Neural progenitor cell (in vitro differentiated cells): ENCODE measurements at regions not wholly inside any gene's neighbourhood (a gene's known extent, or its start where the extent isn't known, plus 50 kb on each side); places are given as distances from the start of the nearest gene placed in this dataset.

Experiments
- DNase-seq: peaks from one replicate; pipeline ENCODE4 v3.0.0-alpha.2; 2016; ENCODE audit warnings: low spot score
- H2AFZ ChIP-seq: fragments of 200-600 bp; sonication (generic); replicated peaks from 2 replicates; pipeline ENCODE4 v1.6.1; 2016; ENCODE audit warnings: antibody characterized with exemption
- H3F3A ChIP-seq: fragments of 200-600 bp; sonication (generic); 2 replicates; pipeline ENCODE4 v1.6.1; 2016; ENCODE audit warnings: antibody characterized with exemption, low read depth
- H3K27ac ChIP-seq: fragments of 200-600 bp; sonication (generic); 2 replicates; pipeline ENCODE4 v1.5.1; 2016; ENCODE audit warnings: mild to moderate bottlenecking
- H3K27me3 ChIP-seq: fragments of 200-600 bp; sonication (generic); 2 replicates; pipeline ENCODE4 v1.6.1; 2016; ENCODE audit warnings: mild to moderate bottlenecking, moderate library complexity
- H3K36me3 ChIP-seq: fragments of 200-600 bp; sonication (generic); 2 replicates; pipeline ENCODE4 v1.5.1; 2016
- H3K4me1 ChIP-seq: fragments of 200-600 bp; sonication (generic); 2 replicates; pipeline ENCODE4 v1.6.1; 2016; ENCODE audit warnings: mixed run types
- H3K4me2 ChIP-seq: fragments of 200-600 bp; sonication (generic); 2 replicates; pipeline ENCODE4 v1.6.1; 2016
- H3K4me3 ChIP-seq: fragments of 200-600 bp; sonication (generic); 2 replicates; pipeline ENCODE4 v1.5.1; 2016
- H3K79me2 ChIP-seq: fragments of 200-600 bp; sonication (generic); 2 replicates; pipeline ENCODE4 v1.6.1; 2016; ENCODE audit warnings: low read depth
- H3K9ac ChIP-seq: fragments of 200-600 bp; sonication (generic); 2 replicates; pipeline ENCODE4 v1.6.1; 2016
- H3K9me3 ChIP-seq: fragments of 200-600 bp; sonication (generic); 2 replicates; pipeline ENCODE4 v1.5.1; 2016; ENCODE audit warnings: low read depth
- H4K20me1 ChIP-seq: fragments of 200-600 bp; sonication (generic); 2 replicates; pipeline ENCODE4 v1.6.1; 2016; ENCODE audit warnings: low read depth
- H3K27ac Mint-ChIP-seq: 3 replicates; pipeline ENCODE4 v1.8.0; 2021; ENCODE audit warnings: mixed read lengths
- H3K27me3 Mint-ChIP-seq: 2 replicates; pipeline ENCODE4 v1.8.0; 2022; ENCODE audit warnings: low read depth, mild to moderate bottlenecking, inconsistent platforms, moderate library complexity, mixed read lengths; ENCODE audit not compliant: insufficient read depth
- H3K36me3 Mint-ChIP-seq: 3 replicates; pipeline ENCODE4 v1.8.0; 2021; ENCODE audit warnings: mixed read lengths
- H3K4me1 Mint-ChIP-seq: 3 replicates; pipeline ENCODE4 v1.8.0; 2021; ENCODE audit warnings: mixed read lengths
- H3K4me3 Mint-ChIP-seq: 3 replicates; pipeline ENCODE4 v1.8.0; 2021; ENCODE audit warnings: mild to moderate bottlenecking, moderate library complexity, mixed read lengths
- H3K9me3 Mint-ChIP-seq: 3 replicates; pipeline ENCODE4 v1.8.0; 2020; ENCODE audit warnings: mixed read lengths
- EZH2 ChIP-seq: fragments of 200-600 bp; sonication (generic); IDR thresholded peaks from 2 replicates; pipeline ENCODE4 v1.6.1; 2017; ENCODE audit warnings: antibody characterized with exemption, mild to moderate bottlenecking, moderate library complexity
- EZH2phosphoT487 ChIP-seq: fragments of 200-600 bp; sonication (generic); IDR thresholded peaks from 2 replicates; pipeline ENCODE4 v1.6.1; 2017; ENCODE audit warnings: antibody characterized with exemption
- TF ChIP-seq, protein P1 (sequence below): fragments of 200-600 bp; sonication (generic); IDR thresholded peaks from 2 replicates; pipeline ENCODE4 v1.5.1; 2017; ENCODE audit warnings: antibody characterized with exemption, mild to moderate bottlenecking

DNA sequence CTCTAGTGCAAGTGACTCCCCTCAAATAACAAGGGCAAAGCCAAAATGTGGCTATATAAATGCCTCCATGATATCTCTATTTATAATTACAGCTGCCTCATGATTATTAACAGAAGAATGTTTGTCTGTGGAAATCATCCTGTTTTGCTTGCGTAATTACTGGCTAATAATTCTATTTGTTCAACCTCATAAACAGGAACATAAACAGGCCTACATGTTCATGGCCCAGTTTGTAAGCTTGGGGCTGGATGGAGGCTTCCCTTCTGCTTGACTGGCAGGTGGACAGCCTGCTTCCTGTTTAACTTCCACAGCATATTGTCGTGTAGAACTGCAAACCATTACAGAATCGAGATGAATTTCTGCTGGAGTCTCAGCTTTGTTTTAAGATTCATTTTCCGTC lies 766.0 kb upstream of the MAP3K7 start:
- no peaks in the 10 kb centered on the region for H3K27me3 ChIP-seq
- H3K4me3 Mint-ChIP-seq = no peak overlapping the region
- no peaks in the 10 kb centered on the region for H3K4me1 Mint-ChIP-seq
- H3K9me3 ChIP-seq = no peaks in the 10 kb centered on the region
- H3K79me2 ChIP-seq = no peaks in the 10 kb centered on the region
- no peaks in the 10 kb centered on the region for H3K4me1 ChIP-seq
- H3K4me3 ChIP-seq = no peak overlapping the region
- DNase-seq = no peak
- no peak overlapping the region for H3K9ac ChIP-seq
- H3K36me3 Mint-ChIP-seq = no peaks in the 10 kb centered on the region
- no peaks in the 10 kb centered on the region for H3F3A ChIP-seq
- no peak overlapping the region for H3K4me2 ChIP-seq
- TF ChIP-seq EZH2 (no peak), EZH2phosphoT487 (no peak)
- TF ChIP-seq, protein P1, sequence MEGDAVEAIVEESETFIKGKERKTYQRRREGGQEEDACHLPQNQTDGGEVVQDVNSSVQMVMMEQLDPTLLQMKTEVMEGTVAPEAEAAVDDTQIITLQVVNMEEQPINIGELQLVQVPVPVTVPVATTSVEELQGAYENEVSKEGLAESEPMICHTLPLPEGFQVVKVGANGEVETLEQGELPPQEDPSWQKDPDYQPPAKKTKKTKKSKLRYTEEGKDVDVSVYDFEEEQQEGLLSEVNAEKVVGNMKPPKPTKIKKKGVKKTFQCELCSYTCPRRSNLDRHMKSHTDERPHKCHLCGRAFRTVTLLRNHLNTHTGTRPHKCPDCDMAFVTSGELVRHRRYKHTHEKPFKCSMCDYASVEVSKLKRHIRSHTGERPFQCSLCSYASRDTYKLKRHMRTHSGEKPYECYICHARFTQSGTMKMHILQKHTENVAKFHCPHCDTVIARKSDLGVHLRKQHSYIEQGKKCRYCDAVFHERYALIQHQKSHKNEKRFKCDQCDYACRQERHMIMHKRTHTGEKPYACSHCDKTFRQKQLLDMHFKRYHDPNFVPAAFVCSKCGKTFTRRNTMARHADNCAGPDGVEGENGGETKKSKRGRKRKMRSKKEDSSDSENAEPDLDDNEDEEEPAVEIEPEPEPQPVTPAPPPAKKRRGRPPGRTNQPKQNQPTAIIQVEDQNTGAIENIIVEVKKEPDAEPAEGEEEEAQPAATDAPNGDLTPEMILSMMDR = no peak
- no peak overlapping the region for H3K27ac ChIP-seq
- H3K9me3 Mint-ChIP-seq = no peaks in the 10 kb centered on the region
- no peaks in the 10 kb centered on the region for H4K20me1 ChIP-seq
- no peak overlapping the region for H2AFZ ChIP-seq
- H3K27me3 Mint-ChIP-seq = no peaks in the 10 kb centered on the region
- no peaks in the 10 kb centered on the region for H3K36me3 ChIP-seq
- H3K27ac Mint-ChIP-seq = no peak overlapping the region

GRCh38 chr6:91352321-91352720 lies 765.4 kb upstream of the MAP3K7 start:
- H3K9me3 Mint-ChIP-seq = no peaks in the 10 kb centered on the region
- no peaks in the 10 kb centered on the region for H3K4me1 Mint-ChIP-seq
- Histone ChIP-seq H3K27ac (no peak overlapping the region), H3K4me2 (no peak overlapping the region), H4K20me1 (no peaks in the 10 kb centered on the region), H3K27me3 (no peaks in the 10 kb centered on the region), H3K4me1 (no peaks in the 10 kb centered on the region), H3K4me3 (no peak overlapping the region), H3K9me3 (no peaks in the 10 kb centered on the region), H2AFZ (no peak overlapping the region), H3K9ac (no peak overlapping the region), H3K79me2 (no peaks in the 10 kb centered on the region), H3K36me3 (no peaks in the 10 kb centered on the region), H3F3A (no peaks in the 10 kb centered on the region)
- no peak overlapping the region for H3K4me3 Mint-ChIP-seq
- H3K36me3 Mint-ChIP-seq = no peaks in the 10 kb centered on the region
- TF ChIP-seq, protein P1 = no peak
- TF ChIP-seq EZH2 = no peak
- TF ChIP-seq EZH2phosphoT487 = no peak
- H3K27ac Mint-ChIP-seq = no peak overlapping the region
- H3K27me3 Mint-ChIP-seq = no peaks in the 10 kb centered on the region
- no peak for DNase-seq

DNA sequence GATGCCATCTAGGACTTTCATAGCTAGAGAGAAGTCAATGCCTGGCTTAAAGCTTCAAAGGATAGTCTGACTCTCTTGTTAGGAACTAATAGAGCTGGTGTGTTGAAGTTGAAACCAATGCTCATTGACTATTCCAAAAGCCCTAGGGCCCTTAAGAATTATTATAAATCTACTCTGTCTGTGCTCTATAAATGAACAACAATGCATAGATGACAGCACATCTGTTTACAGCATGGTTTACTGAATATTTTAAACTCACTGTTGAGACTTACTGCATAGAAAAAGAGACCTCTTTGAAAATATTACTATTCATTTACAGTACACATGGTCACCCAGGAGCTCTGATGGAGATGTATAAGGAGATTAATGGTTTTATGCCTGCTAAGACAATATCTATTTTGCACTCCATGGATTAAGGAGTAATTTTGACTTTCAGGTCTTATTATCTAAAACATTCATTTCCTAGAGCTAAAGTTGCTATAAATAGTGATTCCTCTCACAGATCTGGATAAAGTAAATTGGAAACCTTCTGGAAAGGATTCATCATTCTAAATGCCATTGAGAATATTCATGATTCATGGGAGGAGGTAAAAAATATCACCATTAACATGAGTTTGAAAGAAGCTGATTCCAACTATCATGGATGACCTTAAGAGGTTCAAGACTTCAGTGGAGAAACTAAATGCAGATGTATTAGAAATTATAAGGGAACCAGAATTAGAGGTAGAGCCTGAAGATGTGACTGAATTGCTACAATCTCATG lies 763.5 kb upstream of the MAP3K7 start:
- no peaks in the 10 kb centered on the region for H3K4me1 ChIP-seq
- H3K9ac ChIP-seq = no peak overlapping the region
- H3K4me3 ChIP-seq = no peak overlapping the region
- H3K36me3 Mint-ChIP-seq = no peaks in the 10 kb centered on the region
- no peak overlapping the region for H2AFZ ChIP-seq
- H3K4me1 Mint-ChIP-seq = no peaks in the 10 kb centered on the region
- no peaks in the 10 kb centered on the region for H3K9me3 ChIP-seq
- no peaks in the 10 kb centered on the region for H3F3A ChIP-seq
- no peaks in the 10 kb centered on the region for H4K20me1 ChIP-seq
- no peaks in the 10 kb centered on the region for H3K36me3 ChIP-seq
- no peaks in the 10 kb centered on the region for H3K27me3 ChIP-seq
- H3K4me3 Mint-ChIP-seq = no peak overlapping the region
- no peak overlapping the region for H3K4me2 ChIP-seq
- H3K27ac Mint-ChIP-seq = no peak overlapping the region
- H3K79me2 ChIP-seq = no peaks in the 10 kb centered on the region
- H3K9me3 Mint-ChIP-seq = no peaks in the 10 kb centered on the region
- DNase-seq = no peak
- no peak overlapping the region for H3K27ac ChIP-seq
- TF ChIP-seq, protein P1 = no peak
- TF ChIP-seq EZH2phosphoT487 = no peak
- no peak for TF ChIP-seq EZH2
- no peaks in the 10 kb centered on the region for H3K27me3 Mint-ChIP-seq
